Endothelial cell of umbilical vein (primary cell): ENCODE measurements at regions not wholly inside any gene's neighbourhood (a gene's known extent, or its start where the extent isn't known, plus 50 kb on each side); places are given as distances from the start of the nearest gene placed in this dataset.

ENCODE experiments used
- EZH2 ChIP-seq: IDR thresholded peaks from 2 replicates; pipeline ENCODE4 v1.6.1; 2012; ENCODE audit warnings: borderline replicate concordance, low read depth, mild to moderate bottlenecking, moderate library complexity, low read length, inconsistent platforms; ENCODE audit not compliant: severe bottlenecking
- POLR2AphosphoS5 ChIP-seq: IDR thresholded peaks from 2 replicates; pipeline ENCODE4 v1.6.1; 2012; ENCODE audit warnings: low read depth, mild to moderate bottlenecking, control low read depth, low read length, moderate library complexity; ENCODE audit not compliant: insufficient read depth
- TF ChIP-seq, protein P1 (sequence below), 2 donors: IDR thresholded peaks; 1 replicate in 1 of 2; 2 replicates in 1 of 2; pipeline ENCODE4 v1.5.1; 2011; ENCODE audit warnings: low read length in 2 of 2, mild to moderate bottlenecking in 2 of 2, moderate library complexity in 2 of 2, control low read depth in 1 of 2, inconsistent platforms in 1 of 2, low read depth in 1 of 2; ENCODE audit not compliant: insufficient read depth in 1 of 2; ENCODE audit errors: extremely low read depth in 1 of 2

DNA sequence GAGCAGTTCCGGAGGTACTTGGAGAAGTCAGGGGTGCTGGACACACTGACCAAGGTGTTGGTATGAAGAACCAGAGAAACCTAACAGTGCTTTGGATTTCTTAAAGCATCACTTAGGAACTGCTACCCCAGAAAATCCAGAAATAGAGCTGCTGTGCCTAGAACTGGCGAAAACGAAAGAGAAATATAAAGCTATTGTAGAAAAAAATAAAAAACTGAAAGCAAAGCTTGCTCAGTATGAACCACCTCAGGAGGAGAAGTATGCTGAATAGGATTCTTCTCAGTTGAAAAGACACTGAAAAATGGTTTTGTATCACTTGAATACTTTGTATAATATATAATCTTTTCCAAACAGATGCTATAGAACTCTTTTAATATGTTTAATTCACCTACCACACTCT lies 106.3 kb upstream of the PMFBP1 start:
- TF ChIP-seq EZH2 (no peak), POLR2AphosphoS5 (no peak)
- TF ChIP-seq, protein P1, sequence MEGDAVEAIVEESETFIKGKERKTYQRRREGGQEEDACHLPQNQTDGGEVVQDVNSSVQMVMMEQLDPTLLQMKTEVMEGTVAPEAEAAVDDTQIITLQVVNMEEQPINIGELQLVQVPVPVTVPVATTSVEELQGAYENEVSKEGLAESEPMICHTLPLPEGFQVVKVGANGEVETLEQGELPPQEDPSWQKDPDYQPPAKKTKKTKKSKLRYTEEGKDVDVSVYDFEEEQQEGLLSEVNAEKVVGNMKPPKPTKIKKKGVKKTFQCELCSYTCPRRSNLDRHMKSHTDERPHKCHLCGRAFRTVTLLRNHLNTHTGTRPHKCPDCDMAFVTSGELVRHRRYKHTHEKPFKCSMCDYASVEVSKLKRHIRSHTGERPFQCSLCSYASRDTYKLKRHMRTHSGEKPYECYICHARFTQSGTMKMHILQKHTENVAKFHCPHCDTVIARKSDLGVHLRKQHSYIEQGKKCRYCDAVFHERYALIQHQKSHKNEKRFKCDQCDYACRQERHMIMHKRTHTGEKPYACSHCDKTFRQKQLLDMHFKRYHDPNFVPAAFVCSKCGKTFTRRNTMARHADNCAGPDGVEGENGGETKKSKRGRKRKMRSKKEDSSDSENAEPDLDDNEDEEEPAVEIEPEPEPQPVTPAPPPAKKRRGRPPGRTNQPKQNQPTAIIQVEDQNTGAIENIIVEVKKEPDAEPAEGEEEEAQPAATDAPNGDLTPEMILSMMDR (IDR thresholded peaks at IDR 0.05; ENCODE audit: extremely low read depth in 1 of 2, insufficient read depth in 1 of 2, low read depth in 1 of 2, low read length in 2 of 2), result no peak
